ENCODE measurements at regions not wholly inside any gene's neighbourhood (a gene's known extent, or its start where the extent isn't known, plus 50 kb on each side); places are given as distances from the start of the nearest gene placed in this dataset.

GRCh38 chr9:79925326-79925725 lies 353.6 kb downstream of the TLE4 start:
- BruUV-seq (replicated peaks), result no TSS peak
- Histone ChIP-seq H3K27ac (ENCODE audit: control insufficient read depth, insufficient read depth) (no peak overlapping the region), H3K27me3 (replicated peaks in 1 of 2; ENCODE audit: control insufficient read depth in 2 of 2, insufficient read depth in 2 of 2, low read length in 1 of 2) (no peaks in the 10 kb centered on the region), H2AFZ (ENCODE audit: control insufficient read depth, low read depth, low read length) (no peak overlapping the region), H3K4me3 (no peak overlapping the region), H3K9ac (ENCODE audit: control insufficient read depth, insufficient read depth, low read length) (no peak overlapping the region), H3K79me2 (ENCODE audit: control insufficient read depth, insufficient read depth, low read length) (no peaks in the 10 kb centered on the region), H4K20me1 (ENCODE audit: control insufficient read depth, insufficient read depth) (no peaks in the 10 kb centered on the region), H3K4me1 (ENCODE audit: control insufficient read depth, insufficient read depth, low read length) (no peaks in the 10 kb centered on the region), H3K4me2 (ENCODE audit: control insufficient read depth, insufficient read depth) (no peak overlapping the region), H3K9me3 (replicated peaks; ENCODE audit: control insufficient read depth, insufficient read depth, low read length) (no peaks in the 10 kb centered on the region), H3K36me3 (ENCODE audit: control insufficient read depth in 2 of 2, insufficient read depth in 2 of 2, low read length in 1 of 2) (no peaks in the 10 kb centered on the region)
- SMC1A ChIA-PET (ENCODE audit: uncharacterized antibody, unreplicated experiment), result no interaction called here
- FAIRE-seq (no peak), ATAC-seq (no peak), DNase-seq (ENCODE audit: low read depth, low spot score) (no peak)
- TF ChIP-seq EED (IDR thresholded peaks at IDR 0.05; ENCODE audit: low read depth) (no peak), SUZ12 (IDR thresholded peaks at IDR 0.05; ENCODE audit: unreplicated experiment) (no peak), RCOR1 (conservative IDR thresholded peaks at IDR 0.05; ENCODE audit: low read depth, low read length) (no peak), CBFB (IDR thresholded peaks at IDR 0.05; ENCODE audit: low read depth) (no peak), MTA3 (IDR thresholded peaks at IDR 0.05; ENCODE audit: borderline replicate concordance, low read length) (no peak)
- in situ Hi-C loops (cut with MboI) (no loop called here), intact Hi-C loops (cut with micrococcal nuclease; ENCODE audit: unreplicated experiment) (no loop called here)
- RAD21 ChIA-PET (ENCODE audit: unreplicated experiment), result no interaction called here
- POLR2A ChIA-PET, result no interaction called here
- CTCF ChIA-PET, result no interaction called here

- DNase-seq (ENCODE audit: low read depth, low spot score) (no peak), ATAC-seq (no peak), FAIRE-seq (no peak)
- in situ Hi-C loops (cut with MboI), result no loop called here
- WGBS (ENCODE audit: insufficient coverage, insufficient replicate concordance, low lambda C conversion rate, missing lambda C conversion rate), result 0% methylated on average over 2 of the region's 2 CpGs
- TF ChIP-seq CBFB (IDR thresholded peaks at IDR 0.05; ENCODE audit: low read depth) (no peak), CBX3 (IDR thresholded peaks at IDR 0.05; ENCODE audit: borderline replicate concordance, low read depth) (no peak), E2F4 (IDR thresholded peaks at IDR 0.05; ENCODE audit: low read depth, low read length) (no peak), NR2F1 (conservative IDR thresholded peaks at IDR 0.05) (no peak), PAX5 (IDR thresholded peaks at IDR 0.05; ENCODE audit: borderline replicate concordance, low read depth, low read length) (no peak), MYB (IDR thresholded peaks at IDR 0.05; ENCODE audit: borderline replicate concordance, low read depth, low read length) (no peak), IRF5 (IDR thresholded peaks at IDR 0.05; ENCODE audit: borderline replicate concordance) (no peak), NBN (IDR thresholded peaks at IDR 0.05) (no peak), MEF2B (IDR thresholded peaks at IDR 0.05; ENCODE audit: partially characterized antibody, poor library complexity, severe bottlenecking) (no peak)
- CTCF ChIA-PET, result no interaction called here
- RAD21 ChIA-PET (ENCODE audit: unreplicated experiment), result no interaction called here
- Histone ChIP-seq H3K27me3 (replicated peaks in 1 of 2; ENCODE audit: control insufficient read depth in 2 of 2, insufficient read depth in 2 of 2, low read length in 1 of 2) (no peaks in the 10 kb centered on the region), H3K4me1 (ENCODE audit: control insufficient read depth, insufficient read depth, low read length) (no peaks in the 10 kb centered on the region), H3K27ac (ENCODE audit: control insufficient read depth, insufficient read depth) (no peak overlapping the region), H3K4me3 (no peak overlapping the region), H3K36me3 (ENCODE audit: control insufficient read depth in 2 of 2, insufficient read depth in 2 of 2, low read length in 1 of 2) (no peaks in the 10 kb centered on the region), H2AFZ (ENCODE audit: control insufficient read depth, low read depth, low read length) (no peak overlapping the region), H3K4me2 (ENCODE audit: control insufficient read depth, insufficient read depth) (no peak overlapping the region), H4K20me1 (ENCODE audit: control insufficient read depth, insufficient read depth) (no peaks in the 10 kb centered on the region), H3K79me2 (ENCODE audit: control insufficient read depth, insufficient read depth, low read length) (no peaks in the 10 kb centered on the region), H3K9me3 (replicated peaks; ENCODE audit: control insufficient read depth, insufficient read depth, low read length) (no peaks in the 10 kb centered on the region), H3K9ac (ENCODE audit: control insufficient read depth, insufficient read depth, low read length) (no peak overlapping the region)
- SMC1A ChIA-PET (ENCODE audit: uncharacterized antibody, unreplicated experiment), result no interaction called here
- intact Hi-C loops (cut with micrococcal nuclease; ENCODE audit: unreplicated experiment), result no loop called here
- no TSS peak for BruUV-seq (replicated peaks)
- POLR2A ChIA-PET, result no interaction called here
Measured at GRCh38 chr9:79924836-79925235, 353.1 kb downstream of the TLE4 start.

Data from GM12878 (cell line).